ENCODE measurements at regions not wholly inside any gene's neighbourhood (a gene's known extent, or its start where the extent isn't known, plus 50 kb on each side); places are given as distances from the start of the nearest gene placed in this dataset.

DNA sequence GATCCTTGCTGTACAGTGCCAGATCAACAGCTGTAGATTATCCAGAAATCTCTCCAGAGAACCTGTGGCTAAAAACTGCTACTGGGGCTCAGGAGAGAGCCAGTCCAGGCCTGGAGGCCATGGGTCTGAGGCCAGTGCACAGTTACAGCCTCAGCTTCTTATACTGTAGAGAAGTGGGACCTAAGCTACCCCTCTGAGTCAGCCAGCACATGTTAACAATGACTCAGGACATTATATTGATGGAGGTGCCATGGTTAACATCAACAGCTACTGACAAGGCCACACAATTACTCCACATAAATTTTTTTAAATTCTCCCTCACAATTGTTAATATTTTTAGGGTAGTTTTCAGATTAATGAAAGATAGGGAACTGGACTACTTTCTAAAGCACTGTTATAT lies 138.5 kb downstream of the RBM26 start:
- DNase-seq = no peak

DNA sequence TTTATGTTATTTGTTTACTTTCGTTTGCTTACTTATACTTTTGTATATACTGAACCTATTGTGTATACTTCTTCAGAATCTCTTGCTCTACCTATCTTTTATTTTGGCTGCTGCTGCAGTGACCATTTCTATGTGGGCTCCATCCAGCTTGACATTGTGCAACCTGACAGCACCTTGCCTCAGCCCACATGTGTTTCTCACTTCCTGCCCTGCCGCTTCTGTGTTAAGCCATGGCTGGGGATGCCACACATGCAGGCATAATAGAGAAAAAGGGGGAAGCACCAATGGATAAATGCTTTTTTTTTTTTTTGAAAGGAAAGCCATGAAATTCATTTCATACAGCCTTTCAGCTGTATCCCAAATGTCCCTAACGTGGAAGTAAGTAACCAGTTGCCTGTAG lies 147.6 kb downstream of the RBM26 start:
- DNase-seq = no peak

DNA sequence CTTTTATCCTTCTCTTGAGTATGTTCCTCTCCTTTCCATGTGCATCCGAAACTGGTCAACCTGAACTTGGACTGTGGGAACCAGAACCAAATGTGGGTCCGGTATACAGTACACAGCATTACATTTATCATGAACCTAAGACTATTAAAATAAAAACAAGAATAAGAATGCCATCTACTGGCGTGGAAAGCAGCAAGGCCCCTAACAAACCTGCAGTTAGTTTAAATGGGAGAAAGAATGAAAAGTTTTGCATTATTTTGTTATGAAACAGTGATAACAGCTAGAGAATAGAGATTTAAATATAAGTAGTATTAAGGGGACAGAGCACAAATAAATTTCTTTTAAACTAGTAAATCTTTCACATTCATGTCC lies 159.5 kb downstream of the RBM26 start:
- no peak for DNase-seq

DNA sequence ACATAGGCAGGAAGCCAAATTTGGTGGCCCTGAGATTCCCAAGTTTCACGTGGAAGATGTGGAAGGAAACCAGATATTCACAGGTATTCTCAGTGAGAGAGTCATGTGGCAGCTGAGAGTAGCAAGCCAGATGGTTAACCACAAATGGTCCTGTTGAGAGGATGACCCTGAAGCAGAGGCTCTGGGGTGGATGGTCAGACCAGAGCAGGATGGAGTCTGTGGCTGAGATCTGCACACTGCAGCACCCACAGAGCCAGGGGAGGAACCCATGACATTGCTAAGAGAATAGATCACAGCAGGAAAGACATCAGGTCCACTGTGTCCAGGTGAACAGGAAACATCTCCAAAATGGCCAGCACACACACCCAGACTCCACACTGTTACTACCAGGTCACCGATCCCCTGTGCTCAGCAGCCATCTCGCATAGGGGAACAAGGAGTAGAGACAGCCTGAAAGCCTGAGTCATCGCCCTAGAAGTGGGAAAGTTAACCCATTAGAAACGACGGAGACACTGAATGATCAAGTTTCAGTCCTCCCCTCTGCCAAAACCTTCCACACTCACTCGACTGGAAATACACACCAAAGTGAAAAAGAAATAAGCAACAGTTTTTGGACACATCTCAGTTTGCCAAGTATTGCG lies 160.0 kb downstream of the RBM26 start:
- DNase-seq = no peak

DNA sequence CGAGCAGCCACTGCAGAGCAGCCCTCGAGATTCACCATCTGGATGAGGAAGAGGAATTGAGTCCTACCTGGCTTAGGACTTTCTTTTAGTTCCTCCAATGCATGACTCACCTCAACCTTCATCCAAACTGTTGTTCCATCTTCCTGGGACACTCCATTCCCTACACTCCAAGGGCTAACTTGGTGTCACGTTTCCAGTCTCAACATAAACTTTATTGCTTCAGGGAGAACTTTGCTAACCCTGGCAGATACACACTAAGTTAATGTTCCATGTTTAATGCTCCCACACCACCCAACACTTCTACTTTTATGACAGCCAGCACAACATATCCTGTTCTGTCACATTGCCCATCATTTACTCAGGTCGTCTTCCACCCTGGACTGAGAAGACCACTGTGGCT lies 164.4 kb downstream of the RBM26 start:
- DNase-seq = no peak

DNA sequence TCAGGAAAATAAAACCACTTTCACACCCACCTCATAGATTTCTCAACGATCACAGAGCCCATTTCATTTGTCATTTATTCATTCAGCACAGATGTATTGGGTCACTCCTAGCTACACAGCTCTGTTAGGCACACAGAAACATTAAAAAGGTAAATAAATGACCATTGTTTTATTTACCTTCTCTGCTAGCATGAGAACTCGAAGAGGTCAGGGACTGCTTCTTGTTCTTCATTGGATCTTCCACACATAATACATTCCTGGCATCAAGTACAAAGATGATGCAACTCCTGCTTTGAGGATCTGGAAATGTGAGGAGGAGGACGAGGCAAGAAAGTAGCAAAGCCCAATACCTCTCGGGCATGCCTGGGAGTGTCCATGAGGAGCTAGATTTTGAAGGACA lies 168.1 kb downstream of the RBM26 start:
- no peak for DNase-seq

DNA sequence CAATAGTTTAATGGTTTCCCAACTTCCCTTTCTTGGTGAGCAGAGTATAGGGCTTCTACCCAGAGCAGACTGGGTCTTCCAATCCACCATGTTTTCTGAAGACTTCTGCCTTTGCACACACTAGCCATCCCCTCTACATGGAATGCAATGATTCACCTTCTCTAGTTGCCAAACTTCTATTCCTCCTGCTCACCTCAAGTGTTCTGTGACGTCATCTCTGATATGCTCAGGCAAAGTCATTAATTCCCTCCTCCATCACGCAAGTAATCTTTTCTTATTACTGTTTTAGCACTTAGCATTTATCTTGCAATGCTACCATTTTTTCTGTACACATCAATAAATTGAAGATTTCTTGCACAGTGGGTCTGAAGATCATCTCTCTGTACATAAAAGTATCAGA lies 174.2 kb downstream of the RBM26 start:
- no peak for DNase-seq

DNA sequence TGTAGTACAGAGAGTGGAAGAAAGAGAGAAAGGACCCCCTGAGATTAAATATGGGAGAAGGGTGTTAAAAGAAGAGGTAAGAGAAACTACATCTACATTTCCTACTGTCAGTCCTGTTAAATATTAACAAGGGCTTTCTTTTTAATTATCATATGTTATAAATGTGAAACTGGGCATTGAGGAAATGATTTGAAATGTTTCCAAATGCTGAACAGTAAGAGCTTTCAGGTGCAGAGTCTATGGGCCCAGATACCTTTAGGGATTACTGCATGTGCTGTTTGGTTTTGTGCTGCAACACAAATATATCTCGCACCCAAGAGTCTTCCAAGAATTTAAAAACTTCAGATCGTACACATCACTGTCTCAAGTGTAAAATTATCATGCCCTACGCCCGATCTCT lies 176.3 kb downstream of the RBM26 start:
- no peak for DNase-seq

DNA sequence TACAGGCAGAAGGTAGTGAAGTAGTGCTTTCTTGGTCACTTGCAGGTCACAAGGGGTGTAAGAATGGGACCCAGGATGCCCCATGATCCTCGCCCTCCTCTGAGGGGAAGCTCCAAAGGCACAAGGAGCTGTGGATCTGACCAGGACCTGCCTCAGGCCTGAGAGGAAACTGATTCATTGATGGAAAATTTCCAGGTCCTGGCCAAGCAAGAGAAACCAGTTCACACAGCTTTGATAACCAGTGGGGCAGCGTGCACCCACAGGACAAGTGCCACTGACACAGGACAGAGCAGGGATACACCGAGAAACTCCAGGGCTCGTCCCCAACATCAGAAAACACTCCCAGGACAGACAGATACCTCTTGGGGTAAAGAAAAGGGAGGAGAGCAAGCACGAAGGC lies 177.1 kb downstream of the RBM26 start:
- no peak for DNase-seq

DNA sequence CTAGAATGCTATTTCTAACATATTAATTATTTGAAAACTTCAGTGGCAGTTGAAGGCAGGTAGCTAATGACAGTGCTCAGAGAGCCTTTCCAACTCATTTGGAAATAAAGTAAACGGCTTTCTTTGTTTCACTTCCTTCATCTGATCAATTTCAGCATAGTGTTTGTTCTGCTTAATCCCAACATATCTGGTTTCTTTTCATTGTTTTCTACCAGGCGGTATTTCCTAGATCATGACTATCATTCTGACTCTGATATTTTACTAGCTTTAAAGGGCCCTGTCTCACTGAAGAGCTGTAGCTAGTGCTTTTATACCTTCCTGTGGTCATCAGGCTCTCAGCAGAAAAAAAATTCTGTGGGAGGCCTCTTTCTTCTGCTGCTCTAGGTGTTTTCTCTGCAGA lies 178.6 kb downstream of the RBM26 start:
- DNase-seq = no peak

DNA sequence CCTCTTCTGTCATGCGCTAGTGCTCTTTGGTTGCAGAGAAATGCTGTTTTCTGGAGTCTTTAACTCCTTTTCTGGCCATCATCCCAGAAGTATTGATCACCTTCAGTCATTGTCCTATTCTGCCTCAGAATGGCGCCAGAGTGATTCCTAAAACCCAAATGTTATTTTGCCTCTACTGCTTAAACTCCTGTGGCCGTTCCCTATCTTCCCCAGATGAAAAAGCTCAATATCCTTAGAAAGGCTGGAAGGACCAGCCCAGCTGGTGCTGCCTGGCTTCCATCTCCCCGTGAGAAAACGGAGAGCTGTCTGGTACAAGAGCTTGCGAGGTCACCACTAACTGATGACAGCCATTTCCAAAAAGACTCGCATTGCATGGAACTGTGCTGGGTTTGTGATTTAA lies 179.1 kb downstream of the RBM26 start:
- no peak for DNase-seq

DNA sequence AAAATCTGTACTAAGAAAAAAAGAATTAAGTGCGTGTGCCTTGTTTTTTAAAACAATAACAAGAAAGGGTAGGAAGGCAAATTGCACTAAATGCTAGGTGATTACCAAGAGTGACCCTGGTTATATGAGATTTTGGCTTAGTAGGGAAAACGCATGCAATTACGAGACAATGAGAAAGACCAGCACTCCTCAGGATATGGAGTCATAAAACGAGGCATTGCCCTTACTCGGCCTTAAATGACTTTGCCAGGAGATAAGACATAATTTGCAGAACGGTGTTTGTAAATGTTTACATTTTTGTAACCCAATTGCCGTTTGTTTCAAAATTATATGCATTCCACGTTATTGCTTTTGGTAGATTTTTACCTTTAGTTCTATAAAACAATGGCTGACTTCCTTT lies 179.8 kb downstream of the RBM26 start:
- DNase-seq = no peak

DNA sequence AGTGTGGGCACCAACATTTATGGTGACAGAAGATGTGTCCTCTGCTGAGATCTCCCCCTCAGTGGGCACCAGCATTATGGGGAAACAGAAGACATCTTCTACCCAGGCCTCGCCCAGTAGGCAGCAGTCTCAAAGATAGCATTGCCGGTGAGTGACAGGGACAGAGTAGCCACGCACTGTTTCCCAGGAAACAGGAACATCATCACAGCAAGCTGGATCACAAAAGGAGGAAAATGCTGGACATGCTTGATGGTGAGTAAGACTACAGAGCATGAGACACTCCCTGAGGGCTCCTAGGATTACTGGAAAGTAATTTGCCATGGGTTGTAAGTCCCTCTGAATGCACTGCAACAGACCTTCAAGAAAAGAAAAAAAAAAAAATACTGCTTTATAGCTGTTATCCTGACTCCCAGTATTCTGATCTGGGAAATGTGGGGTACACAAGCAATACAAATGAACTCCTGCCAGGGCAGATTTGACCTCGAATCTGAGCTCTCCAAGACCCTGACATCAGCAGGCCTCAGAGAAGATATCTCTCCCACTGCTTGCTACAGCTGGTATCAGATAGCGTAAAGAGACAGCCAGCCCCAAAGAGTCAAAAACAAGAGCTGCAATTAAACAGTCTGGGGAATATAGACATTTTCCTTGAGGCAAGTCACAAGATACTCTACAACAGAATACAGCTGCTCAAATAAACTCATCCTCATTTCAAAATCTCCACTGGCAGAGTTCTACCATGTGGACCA lies 180.4 kb downstream of the RBM26 start:
- no peak for DNase-seq

DNA sequence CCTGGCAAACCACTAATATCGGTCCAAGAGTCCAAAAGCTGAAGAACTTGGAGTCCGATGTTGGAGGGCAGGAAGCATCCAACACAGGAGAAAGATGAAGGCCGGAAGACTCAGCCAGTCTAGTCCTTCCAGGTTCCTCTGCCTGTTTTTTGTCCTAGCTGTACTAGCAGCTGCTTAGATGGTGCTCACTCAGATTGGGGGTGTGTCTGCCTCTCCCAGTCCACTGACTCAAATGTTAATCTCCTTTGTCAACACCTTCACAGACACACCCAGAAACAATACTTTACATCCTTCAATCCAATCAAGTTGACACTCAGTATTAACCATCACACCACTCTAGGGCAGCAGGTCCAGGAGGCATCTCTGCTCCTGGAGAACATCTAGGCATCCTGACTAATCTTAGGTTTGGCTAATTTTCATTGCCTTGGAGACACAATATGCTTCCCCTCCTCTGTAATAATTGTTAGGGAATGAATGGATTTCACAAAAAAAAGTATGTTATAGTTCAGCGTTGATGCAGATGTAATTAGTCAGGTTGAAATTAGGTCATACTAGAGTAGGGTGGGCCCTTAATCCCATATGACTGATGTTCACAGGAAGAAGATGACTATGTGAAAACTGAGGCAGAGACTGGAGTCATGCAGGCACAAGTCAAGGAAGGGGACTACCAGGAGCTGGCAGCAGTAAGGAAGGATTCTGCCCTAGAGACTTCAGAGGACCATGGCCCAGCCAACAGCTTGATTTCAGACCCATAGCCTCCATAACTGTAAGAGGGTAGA lies 183.4 kb downstream of the RBM26 start:
- no peak for DNase-seq

DNA sequence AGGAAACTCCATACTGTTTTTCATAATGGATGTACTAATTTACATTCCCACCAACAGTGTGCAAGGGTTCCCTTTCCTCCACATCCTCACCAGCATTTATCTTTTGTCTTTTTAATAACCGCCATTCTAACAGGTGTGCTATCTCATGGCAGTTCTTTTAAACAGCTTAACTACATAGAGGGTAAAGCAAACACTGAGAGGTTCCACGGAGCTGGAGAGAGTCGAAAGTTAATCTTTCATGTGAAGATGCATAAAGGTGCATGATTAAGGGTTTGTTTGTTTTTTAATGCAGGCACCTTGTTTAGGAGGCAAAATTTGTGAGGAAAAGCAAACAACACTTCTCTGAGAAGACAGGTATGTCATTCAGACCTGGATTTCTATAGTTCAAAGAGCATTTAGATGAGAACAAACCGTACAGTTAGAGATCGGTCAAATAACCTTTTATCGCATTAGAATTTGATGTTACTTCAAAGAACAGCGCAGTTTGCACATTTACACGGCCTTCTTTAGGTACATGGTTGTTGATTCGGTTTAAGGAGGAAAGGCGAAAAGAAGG lies 193.9 kb downstream of the RBM26 start:
- DNase-seq = no peak

DNA sequence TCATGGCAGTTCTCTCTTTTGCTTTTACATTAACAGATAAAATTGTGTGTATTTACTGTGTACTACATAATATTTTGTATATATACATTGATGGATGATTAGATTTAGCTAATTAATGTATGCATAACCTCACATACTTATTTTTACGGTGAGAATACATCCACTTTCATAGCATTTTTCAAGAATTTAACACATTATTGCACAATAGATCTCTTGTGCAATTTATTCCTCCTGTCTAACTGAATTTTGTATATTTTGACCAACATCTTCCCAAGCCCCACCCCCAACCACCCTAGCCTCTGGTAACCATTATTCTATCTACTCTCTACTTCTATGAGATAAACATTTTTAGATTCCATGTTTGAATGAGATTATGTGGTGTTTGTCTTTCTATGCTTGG lies 194.7 kb downstream of the RBM26 start:
- DNase-seq = no peak

DNA sequence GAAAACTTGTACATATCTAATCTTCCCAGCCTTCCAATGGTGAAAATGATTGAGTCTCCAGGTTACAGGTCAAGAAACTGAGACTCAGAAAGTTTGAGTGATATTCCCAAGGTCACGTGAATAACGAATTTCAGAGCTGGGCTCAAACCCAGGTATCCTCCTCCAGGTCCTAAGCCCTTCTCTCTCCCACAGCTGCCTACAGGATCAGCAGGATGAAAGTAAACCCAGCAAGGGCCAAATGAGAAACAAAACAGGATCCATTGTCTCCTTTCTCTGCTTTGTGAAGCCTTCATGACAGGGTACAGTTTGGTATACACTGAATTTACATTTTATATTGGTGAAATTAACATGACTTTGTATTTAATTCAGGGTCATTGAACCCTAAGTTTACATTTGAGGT lies 208.1 kb downstream of the RBM26 start:
- DNase-seq = no peak

DNA sequence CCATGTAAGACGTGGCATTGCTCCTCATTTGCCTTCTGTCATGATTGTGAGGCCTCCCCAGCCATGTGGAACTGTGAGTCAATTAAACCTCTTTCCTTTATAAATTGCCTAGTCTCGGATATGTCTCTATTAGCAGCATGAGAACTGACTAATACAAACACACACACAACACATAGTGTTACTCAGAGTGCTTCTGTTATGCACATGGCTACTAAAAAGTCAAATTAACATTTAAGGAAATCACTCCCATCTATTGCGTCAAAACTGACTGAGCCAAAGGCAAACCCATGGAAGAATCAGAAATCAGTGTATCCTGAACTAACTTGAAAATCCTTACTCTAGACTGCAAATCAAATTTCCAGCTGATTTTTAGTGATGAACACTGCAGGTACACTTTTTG lies 209.2 kb downstream of the RBM26 start:
- DNase-seq = no peak

DNA sequence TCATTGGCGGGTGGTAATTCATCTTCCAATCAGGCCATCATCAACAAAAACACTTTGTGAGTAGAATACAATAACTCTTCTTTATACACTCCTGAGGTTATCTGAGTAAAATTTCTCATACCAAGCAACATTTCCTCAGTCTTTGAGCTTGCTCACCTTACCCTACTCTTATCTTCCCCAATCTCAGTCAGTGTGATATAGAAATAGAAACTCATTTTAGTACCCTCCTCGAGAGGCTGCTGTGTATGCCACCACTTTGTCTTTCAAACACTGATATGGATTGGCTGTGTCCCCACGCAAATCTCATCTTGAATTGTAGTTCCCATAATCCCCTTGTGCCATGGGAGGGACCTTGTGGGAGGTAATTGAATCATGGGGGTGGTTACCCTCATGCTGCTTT lies 209.7 kb downstream of the RBM26 start:
- DNase-seq = no peak

DNA sequence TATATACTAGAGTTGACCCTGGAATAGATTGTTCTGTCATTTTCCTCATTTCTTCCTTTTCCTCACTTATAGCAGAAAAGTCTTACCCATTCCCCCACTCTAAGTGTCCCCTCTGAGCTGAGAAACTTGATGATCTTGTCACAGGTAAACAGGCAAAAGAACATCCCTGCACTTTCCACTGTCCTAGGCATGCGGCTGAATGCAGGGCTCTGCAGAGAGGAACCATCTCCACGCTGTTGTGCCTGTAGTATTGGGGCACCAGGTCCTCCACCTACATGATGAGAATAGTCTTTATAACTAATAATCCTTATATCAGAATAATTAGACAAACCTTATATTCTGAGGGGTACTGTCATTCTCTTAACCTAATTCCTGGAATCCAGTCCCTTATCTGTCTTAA lies 211.3 kb downstream of the RBM26 start:
- no peak for DNase-seq

DNA sequence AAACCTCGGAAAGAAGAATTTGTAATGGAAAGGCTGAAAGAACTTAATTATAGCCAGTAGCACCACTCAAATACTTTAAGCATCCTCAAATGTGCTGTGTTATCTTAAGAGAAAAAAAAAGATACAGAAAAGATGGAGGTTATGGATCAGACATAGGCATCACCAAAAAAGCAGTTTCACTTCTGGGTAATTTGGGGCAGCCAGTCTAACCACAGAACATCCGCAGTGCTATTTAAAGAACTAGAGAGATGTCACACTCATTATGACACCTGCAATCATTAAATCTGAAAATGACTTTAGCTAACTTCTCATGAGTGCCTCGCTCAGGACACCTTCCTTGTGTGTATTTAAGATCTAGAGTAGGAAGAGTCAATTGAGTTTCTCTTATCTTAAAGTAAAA lies 211.8 kb downstream of the RBM26 start:
- DNase-seq = no peak

DNA sequence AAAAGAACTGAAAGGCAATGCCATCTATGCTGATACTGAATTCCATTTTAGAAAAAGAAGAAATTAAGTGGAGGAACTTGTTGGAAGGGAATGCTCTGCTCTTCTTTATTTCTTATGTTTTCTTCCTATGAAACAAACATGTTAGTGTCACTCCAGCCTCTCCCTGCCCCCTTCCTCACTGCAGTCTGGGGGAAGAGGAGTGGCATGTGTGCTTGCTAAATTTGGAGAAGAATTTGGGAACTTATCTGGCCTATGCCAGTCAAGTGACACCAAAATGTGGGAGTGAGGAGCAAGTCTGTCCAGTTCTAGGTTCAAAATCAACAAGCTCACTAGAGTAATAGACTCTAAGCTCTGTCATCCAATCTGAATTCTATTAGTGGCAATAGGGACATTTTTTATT lies 214.6 kb downstream of the RBM26 start:
- DNase-seq = no peak

DNA sequence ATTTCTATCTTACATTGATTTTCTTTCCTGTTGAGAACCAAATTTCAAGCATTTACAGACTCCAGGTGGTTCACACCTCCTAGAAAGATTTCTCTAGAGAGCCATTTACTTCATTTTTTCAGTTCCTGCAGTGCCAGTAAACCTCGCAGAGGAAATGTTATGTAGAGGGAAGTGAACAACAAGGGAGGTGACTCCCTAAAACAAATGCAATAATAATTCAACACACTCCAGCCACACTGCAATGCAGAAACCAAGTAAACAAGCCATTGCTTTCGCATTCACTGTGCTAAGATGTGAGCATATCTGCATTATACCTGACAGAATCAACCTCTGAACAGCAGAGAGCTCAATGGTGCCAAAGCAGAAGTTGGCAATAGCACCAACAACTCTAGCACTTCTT lies 215.1 kb downstream of the RBM26 start:
- no peak for DNase-seq
